Sigmoid colon (tissue), 4 donors: ENCODE measurements at regions not wholly inside any gene's neighbourhood (a gene's known extent, or its start where the extent isn't known, plus 50 kb on each side); places are given as distances from the start of the nearest gene placed in this dataset.

Source experiments
- POLR2AphosphoS5 ChIP-seq, 4 donors: sonication (generic); formaldehyde crosslinking; IDR thresholded peaks; one replicate each; pipeline ENCODE4 v1.6.1; 2017; ENCODE audit warnings: antibody characterized with exemption in 4 of 4
- TF ChIP-seq, protein P1 (sequence below), 4 experiments: fragments of 450-650 bp in 3 of 4; fragments of 200-600 bp in 1 of 4; IDR thresholded peaks; one replicate each; pipeline ENCODE4 v1.5.1; 2016 to 2019; ENCODE audit warnings: antibody characterized with exemption in 4 of 4, mild to moderate bottlenecking in 3 of 4, moderate library complexity in 2 of 4

- TF ChIP-seq, protein P1, sequence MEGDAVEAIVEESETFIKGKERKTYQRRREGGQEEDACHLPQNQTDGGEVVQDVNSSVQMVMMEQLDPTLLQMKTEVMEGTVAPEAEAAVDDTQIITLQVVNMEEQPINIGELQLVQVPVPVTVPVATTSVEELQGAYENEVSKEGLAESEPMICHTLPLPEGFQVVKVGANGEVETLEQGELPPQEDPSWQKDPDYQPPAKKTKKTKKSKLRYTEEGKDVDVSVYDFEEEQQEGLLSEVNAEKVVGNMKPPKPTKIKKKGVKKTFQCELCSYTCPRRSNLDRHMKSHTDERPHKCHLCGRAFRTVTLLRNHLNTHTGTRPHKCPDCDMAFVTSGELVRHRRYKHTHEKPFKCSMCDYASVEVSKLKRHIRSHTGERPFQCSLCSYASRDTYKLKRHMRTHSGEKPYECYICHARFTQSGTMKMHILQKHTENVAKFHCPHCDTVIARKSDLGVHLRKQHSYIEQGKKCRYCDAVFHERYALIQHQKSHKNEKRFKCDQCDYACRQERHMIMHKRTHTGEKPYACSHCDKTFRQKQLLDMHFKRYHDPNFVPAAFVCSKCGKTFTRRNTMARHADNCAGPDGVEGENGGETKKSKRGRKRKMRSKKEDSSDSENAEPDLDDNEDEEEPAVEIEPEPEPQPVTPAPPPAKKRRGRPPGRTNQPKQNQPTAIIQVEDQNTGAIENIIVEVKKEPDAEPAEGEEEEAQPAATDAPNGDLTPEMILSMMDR (IDR thresholded peaks at IDR 0.05), result no peak
- TF ChIP-seq POLR2AphosphoS5 (IDR thresholded peaks at IDR 0.05), result no peak
Measured at GRCh38 chr5:174185506-174185905, 140.0 kb downstream of the NSG2 start.
